HG02571 (cell line): ENCODE measurements at regions not wholly inside any gene's neighbourhood (a gene's known extent, or its start where the extent isn't known, plus 50 kb on each side); places are given as distances from the start of the nearest gene placed in this dataset.

Source experiments
- ATAC-seq: cut with Tn5 transposase; IDR thresholded peaks from one replicate; pipeline ENCODE4 v1.9.1; 2021; ENCODE audit warnings: mild to moderate bottlenecking, moderate library complexity; ENCODE audit not compliant: unreplicated experiment

- ATAC-seq: no peak
Measured at GRCh38 chr12:61655241-61655640, 605.0 kb upstream of the USP15 start.

GRCh38 chr12:61667676-61668075, 592.5 kb upstream of the USP15 start:
- ATAC-seq: no peak

GRCh38 chr12:61676520-61676919, 583.7 kb upstream of the USP15 start:
- no peak for ATAC-seq

GRCh38 chr12:61687407-61687806, 572.8 kb upstream of the USP15 start:
- no peak for ATAC-seq

GRCh38 chr12:61694214-61694613, 566.0 kb upstream of the USP15 start:
- ATAC-seq: no peak

- no peak for ATAC-seq
Measured at GRCh38 chr12:61701471-61701870, 558.7 kb upstream of the USP15 start.

GRCh38 chr12:61706783-61707182, 553.4 kb upstream of the USP15 start:
- ATAC-seq: no peak

GRCh38 chr12:61713121-61713520, 547.1 kb upstream of the USP15 start:
- no peak for ATAC-seq

- ATAC-seq: no peak
Measured at GRCh38 chr12:61717986-61718385, 542.2 kb upstream of the USP15 start.

GRCh38 chr12:61739925-61740324, 520.3 kb upstream of the USP15 start:
- ATAC-seq: no peak

GRCh38 chr12:61750604-61751003, 509.6 kb upstream of the USP15 start:
- ATAC-seq: no peak

GRCh38 chr12:61754214-61754613, 506.0 kb upstream of the USP15 start:
- no peak for ATAC-seq

GRCh38 chr12:61757831-61758505, 502.2 kb upstream of the USP15 start:
- ATAC-seq: no peak

GRCh38 chr12:61758661-61759060, 501.5 kb upstream of the USP15 start:
- no peak for ATAC-seq

- ATAC-seq: no peak
Measured at GRCh38 chr12:61765926-61766325, 494.3 kb upstream of the USP15 start.

- no peak for ATAC-seq
Measured at GRCh38 chr12:61780435-61780834, 479.8 kb upstream of the USP15 start.

- no peak for ATAC-seq
Measured at GRCh38 chr12:61781021-61781581, 479.1 kb upstream of the USP15 start.

GRCh38 chr12:61796846-61797245, 463.4 kb upstream of the USP15 start:
- no peak for ATAC-seq

GRCh38 chr12:61797266-61797665, 462.9 kb upstream of the USP15 start:
- ATAC-seq: no peak

- ATAC-seq: no peak
Measured at GRCh38 chr12:61798778-61799177, 461.4 kb upstream of the USP15 start.

- no peak for ATAC-seq
Measured at GRCh38 chr12:61804301-61804700, 455.9 kb upstream of the USP15 start.

- ATAC-seq: no peak
Measured at GRCh38 chr12:61808856-61809255, 451.3 kb upstream of the USP15 start.

- ATAC-seq: no peak
Measured at GRCh38 chr12:61810486-61810885, 449.7 kb upstream of the USP15 start.
